HepG2 (cell line): ENCODE measurements at regions not wholly inside any gene's neighbourhood (a gene's known extent, or its start where the extent isn't known, plus 50 kb on each side); places are given as distances from the start of the nearest gene placed in this dataset.

ENCODE experiments used
- ATAC-seq: fragments of 200-7000 bp; cut with Tn5 transposase; 3 replicates; pipeline ENCODE4 v1.9.1; 2020; ENCODE audit warnings: mild to moderate bottlenecking, moderate library complexity
- BruUV-seq: library from RNA; stranded (reverse); fragments of 400-500 nt; replicated peaks from 2 replicates; lab custom pipeline; 2021; lab: Mats Ljungman, UMichigan
- CTCF ChIA-PET: fragments of 300-600 bp; formaldehyde crosslinking; extraction: SDS; loops from one replicate; lab custom pipeline; 2021; ENCODE audit warnings: low total read pairs, inconsistent platforms, low intra/inter-chr PET ratio; lab: Yijun Ruan, JAX
- POLR2A ChIA-PET: fragments of 350-600 bp; sonication (Branson Sonifier 250); formaldehyde crosslinking; loops from one replicate; lab custom pipeline; 2020; ENCODE audit warnings: antibody characterized with exemption, inconsistent platforms; lab: Yijun Ruan, JAX
- DNase-seq: peaks from one replicate; pipeline ENCODE4 v3.0.0-alpha.2; 2015; ENCODE audit warnings: low spot score
- FAIRE-seq: peaks from 3 replicates; lab custom pipeline; 2011; peaks lifted over from hg19 to GRCh38; lab: Jason Lieb, UNC
- H2AFZ ChIP-seq: one replicate; pipeline ENCODE4 v1.6.1; 2011; ENCODE audit warnings: low read length, inconsistent platforms
- H3K27ac ChIP-seq: fragments of 300-600 bp; 3 replicates; pipeline ENCODE4 v1.8.0; 2011; ENCODE audit warnings: mixed run types, mild to moderate bottlenecking, mixed read lengths, low read length, inconsistent platforms; ENCODE audit not compliant: insufficient read depth; ENCODE audit errors: extremely low read length
- H3K27me3 ChIP-seq, 2 experiments: fragments of 200-600 bp in 1 of 2; 2 replicates in 1 of 2; 3 replicates in 1 of 2; pipeline versions ENCODE4 v1.6.0 to v1.8.0; 2011; ENCODE audit warnings: low read length in 2 of 2, mild to moderate bottlenecking in 2 of 2, moderate library complexity in 2 of 2, inconsistent platforms in 1 of 2; ENCODE audit not compliant: insufficient read depth in 2 of 2, control insufficient read depth in 1 of 2
- H3K36me3 ChIP-seq, 2 experiments: fragments of 200-600 bp in 1 of 2; replicated peaks in 1 of 2; 2 replicates in 1 of 2; 3 replicates in 1 of 2; pipeline versions ENCODE4 v1.5.1 to v1.8.0; 2011; ENCODE audit warnings: low read length in 2 of 2, inconsistent platforms in 1 of 2; ENCODE audit not compliant: insufficient read depth in 2 of 2, control insufficient read depth in 1 of 2
- H3K4me1 ChIP-seq: 2 replicates; pipeline ENCODE4 v1.5.1; 2012; ENCODE audit warnings: low read length, inconsistent platforms; ENCODE audit not compliant: insufficient read depth
- H3K4me2 ChIP-seq: 2 replicates; pipeline ENCODE4 v1.6.0; 2011; ENCODE audit warnings: low read depth, low read length, inconsistent platforms
- H3K4me3 ChIP-seq, 3 experiments: fragments of 200-600 bp in 1 of 3; sonication (generic), shearing (Covaris generic) in 1 of 3; replicated peaks in 1 of 3; 2 replicates each; pipeline ENCODE4 v1.5.1; 2011 to 2016; ENCODE audit warnings: low read length in 3 of 3, inconsistent platforms in 2 of 3, low read depth in 2 of 3, mild to moderate bottlenecking in 2 of 3, control low read depth in 1 of 3, mixed read lengths in 1 of 3; ENCODE audit not compliant: insufficient read depth in 1 of 3
- H3K79me2 ChIP-seq: one replicate; pipeline ENCODE4 v1.6.1; 2011; ENCODE audit warnings: low read length, inconsistent platforms; ENCODE audit not compliant: insufficient read depth
- H3K9ac ChIP-seq: 2 replicates; pipeline ENCODE4 v1.6.0; 2011; ENCODE audit warnings: mild to moderate bottlenecking, low read depth, low read length, inconsistent platforms; ENCODE audit not compliant: insufficient read depth
- H3K9me3 ChIP-seq: 2 replicates; pipeline ENCODE4 v1.5.1; 2012; ENCODE audit warnings: mild to moderate bottlenecking, low read length
- H4K20me1 ChIP-seq: 2 replicates; pipeline ENCODE4 v1.6.0; 2011; ENCODE audit warnings: inconsistent platforms, mild to moderate bottlenecking, low read length, moderate library complexity; ENCODE audit not compliant: insufficient read depth
- PCBP2 ChIP-seq: fragments of 200-400 bp; formaldehyde crosslinking; optimal IDR thresholded peaks from 2 replicates; pipeline ENCODE3; 2018; ENCODE audit warnings: low read length, low read depth; ENCODE audit not compliant: poor library complexity, severe bottlenecking
- PHF20 ChIP-seq: sonication (generic); formaldehyde crosslinking; IDR thresholded peaks from 2 replicates; pipeline ENCODE4 v1.5.0; 2020; ENCODE audit warnings: mild to moderate bottlenecking, missing genetic modification reagents
- POLR2A ChIP-seq, 2 experiments: IDR thresholded peaks; 2 replicates each; pipeline ENCODE4 v1.6.1; 2011; ENCODE audit warnings: low read depth in 2 of 2, low read length in 2 of 2, mild to moderate bottlenecking in 1 of 2, moderate library complexity in 1 of 2; ENCODE audit not compliant: insufficient read depth in 1 of 2
- PTBP1 ChIP-seq: fragments of 200-400 bp; formaldehyde crosslinking; IDR thresholded peaks from 2 replicates; pipeline ENCODE4 v1.6.1; 2018; ENCODE audit warnings: low read length, low read depth; ENCODE audit not compliant: poor library complexity, severe bottlenecking
- REXO4 ChIP-seq: sonication (generic); formaldehyde crosslinking; IDR thresholded peaks from 2 replicates; pipeline ENCODE4 v1.8.0; 2022; ENCODE audit warnings: missing genetic modification reagents, mild to moderate bottlenecking, borderline replicate concordance
- SMARCC2 ChIP-seq: fragments of 450-650 bp; IDR thresholded peaks from 2 replicates; pipeline ENCODE4 v1.6.1; 2017; ENCODE audit warnings: antibody characterized with exemption, mild to moderate bottlenecking
- ZNF710 ChIP-seq: sonication (generic); formaldehyde crosslinking; IDR thresholded peaks from 2 replicates; pipeline ENCODE4 v1.5.0; 2020; ENCODE audit warnings: mild to moderate bottlenecking, missing genetic modification reagents, borderline replicate concordance
- WGBS: methylation state at CpG from one replicate; pipeline ENCODE4 v1.1.6; 2017; ENCODE audit warnings: low lambda C conversion rate; 5-methylcytosine and 5-hydroxymethylcytosine counted together
- in situ Hi-C: cut with HindIII; loops from 2 replicates; pipeline ENCODE4 v1.10.0; 2017; ENCODE audit warnings: low pct_unique_long_range_greater_than_20kb; ENCODE audit not compliant: extremely low pct_ligation_motif_present
- intact Hi-C: fragments of 100-400 bp; cut with micrococcal nuclease; formaldehyde crosslinking; loops from one replicate; pipeline ENCODE4 v1.10.0; 2022; ENCODE audit not compliant: unreplicated experiment

GRCh38 chr2:118748245-118748885, 99.1 kb downstream of the EN1 start:
- no peak for FAIRE-seq
- BruUV-seq: no TSS peak

More at GRCh38 chr2:118748245-118748885, 99.1 kb downstream of the EN1 start:
- H3K4me2 ChIP-seq: no peak overlapping the region
- no peak overlapping the region for H2AFZ ChIP-seq
- CTCF ChIA-PET: no interaction called here
- in situ Hi-C loops: no loop called here
- no peaks in the 10 kb centered on the region for H3K79me2 ChIP-seq
- no peak overlapping the region for H3K9ac ChIP-seq
- no peaks in the 10 kb centered on the region for H4K20me1 ChIP-seq
- TF ChIP-seq PCBP2 (no peak), PHF20 (CRISPR knock-in tag) (no peak), REXO4 (no peak), POLR2A (IDR thresholded peaks at IDR 0.05; ENCODE audit: insufficient read depth in 1 of 2, low read depth in 2 of 2, low read length in 2 of 2) (no peak), SMARCC2 (no peak), PTBP1 (no peak), ZNF710 (CRISPR knock-in tag) (no peak)
- peaks cover 30% of the 10 kb centered on the region for H3K9me3 ChIP-seq
- ATAC-seq (no peak), DNase-seq (no peak)
- intact Hi-C loops: no loop called here
- POLR2A ChIA-PET: no interaction called here
- H3K27me3 ChIP-seq: peaks cover 0 to 14% of the 10 kb centered on the region in 2 experiments; a peak in 2 of 5 replicates
- 44% methylated on average over 3 of the region's 3 CpGs for WGBS
- no peaks in the 10 kb centered on the region for H3K36me3 ChIP-seq
- no peaks in the 10 kb centered on the region for H3K4me1 ChIP-seq
- H3K4me3 ChIP-seq: no peak overlapping the region
- no peak overlapping the region for H3K27ac ChIP-seq
